ENCODE measurements at regions not wholly inside any gene's neighbourhood (a gene's known extent, or its start where the extent isn't known, plus 50 kb on each side); places are given as distances from the start of the nearest gene placed in this dataset.

GRCh38 chr14:62126879-62127478 is 364.8 kb downstream of the SNAPC1 start:
- Histone ChIP-seq H3K27ac (no peak overlapping the region), H3K9me3 (no peaks in the 10 kb centered on the region), H3K4me3 (no peak overlapping the region), H3K27me3 (peaks cover 0 to 4% (median 4%) of the 10 kb centered on the region in 3 donors), H3K36me3 (no peaks in the 10 kb centered on the region), H3K4me1 (no peaks in the 10 kb centered on the region)
- peak in 1 of 2 donors; percentile 49 for ATAC-seq
- intact Hi-C loops (cut with DNase I; ENCODE audit: low total_unique reads) (loop anchor here (5.0 kb wide), 1 partner anchor 665 kb away; no protein-coding TSS in a partner anchor), in situ Hi-C loops (cut with MboI; ENCODE audit: low sequenced_read_pairs in 4 of 4) (loop anchor here in 2 of 4 donors (10.0 to 25.0 kb wide), 3 partner anchors 232 to 672 kb away; no protein-coding TSS in a partner anchor)
- DNase-seq = no peak
- TF ChIP-seq POLR2A (IDR thresholded peaks at IDR 0.05) (no peak), CTCF (IDR thresholded peaks at IDR 0.05 in 4 of 5, conservative IDR thresholded peaks at IDR 0.05 in 1 of 5) (peak in 4 of 5 experiments; percentile 12 to 54 (median 37))

- no peak for ATAC-seq
- no peaks in the 10 kb centered on the region for H3K27me3 ChIP-seq
- no peaks in the 10 kb centered on the region for H3K36me3 ChIP-seq
- intact Hi-C loops (cut with DNase I; ENCODE audit: low total_unique reads) (no loop called here), in situ Hi-C loops (cut with MboI; ENCODE audit: low sequenced_read_pairs in 4 of 4) (loop anchor here in 1 of 4 donors (25.0 kb wide), 1 partner anchor 668 kb away; no protein-coding TSS in a partner anchor)
- H3K9me3 ChIP-seq = no peaks in the 10 kb centered on the region
- no peak for TF ChIP-seq CTCF (IDR thresholded peaks at IDR 0.05 in 4 of 5, conservative IDR thresholded peaks at IDR 0.05 in 1 of 5)
- no peak for TF ChIP-seq POLR2A (IDR thresholded peaks at IDR 0.05)
- no peak overlapping the region for H3K27ac ChIP-seq
- no peak for DNase-seq
- H3K4me3 ChIP-seq = no peak overlapping the region
- H3K4me1 ChIP-seq = no peaks in the 10 kb centered on the region
Observed at GRCh38 chr14:62130441-62130840, 368.2 kb downstream of the SNAPC1 start.

GRCh38 chr14:62133776-62134550 is 371.7 kb downstream of the SNAPC1 start:
- TF ChIP-seq CTCF (IDR thresholded peaks at IDR 0.05 in 4 of 5, conservative IDR thresholded peaks at IDR 0.05 in 1 of 5) (no peak), POLR2A (IDR thresholded peaks at IDR 0.05) (no peak)
- Histone ChIP-seq H3K36me3 (no peaks in the 10 kb centered on the region), H3K4me3 (no peak overlapping the region), H3K9me3 (no peaks in the 10 kb centered on the region), H3K4me1 (no peaks in the 10 kb centered on the region), H3K27ac (no peak overlapping the region), H3K27me3 (no peaks in the 10 kb centered on the region)
- intact Hi-C loops (cut with DNase I; ENCODE audit: low total_unique reads) = no loop called here
- in situ Hi-C loops (cut with MboI; ENCODE audit: low sequenced_read_pairs in 4 of 4) = loop anchor here in 1 of 4 donors (25.0 kb wide), 1 partner anchor 672 kb away; no protein-coding TSS in a partner anchor
- no peak for DNase-seq
- no peak for ATAC-seq

- no peak for ATAC-seq
- no peak overlapping the region for H3K27ac ChIP-seq
- H3K4me1 ChIP-seq = no peaks in the 10 kb centered on the region
- no peak overlapping the region for H3K4me3 ChIP-seq
- peaks cover 0 to 3% (median 0%) of the 10 kb centered on the region in 3 donors for H3K27me3 ChIP-seq
- no peaks in the 10 kb centered on the region for H3K9me3 ChIP-seq
- intact Hi-C loops (cut with DNase I; ENCODE audit: low total_unique reads) = no loop called here
- no peak for TF ChIP-seq POLR2A (IDR thresholded peaks at IDR 0.05)
- TF ChIP-seq CTCF (IDR thresholded peaks at IDR 0.05 in 4 of 5, conservative IDR thresholded peaks at IDR 0.05 in 1 of 5) = no peak
- no peak for DNase-seq
- in situ Hi-C loops (cut with MboI; ENCODE audit: low sequenced_read_pairs in 4 of 4) = loop anchor here in 1 of 4 donors (25.0 kb wide), 1 partner anchor 676 kb away; no protein-coding TSS in a partner anchor
- H3K36me3 ChIP-seq = no peaks in the 10 kb centered on the region
Observed at GRCh38 chr14:62138593-62138992, 376.4 kb downstream of the SNAPC1 start.
